ENCODE measurements at regions not wholly inside any gene's neighbourhood (a gene's known extent, or its start where the extent isn't known, plus 50 kb on each side); places are given as distances from the start of the nearest gene placed in this dataset.

- no peak overlapping the region for H3K4me3 ChIP-seq
- WGBS = 77% methylated on average over 12 of the region's 15 CpGs
- TF ChIP-seq CTCF (IDR thresholded peaks at IDR 0.05) (no peak), POLR2A (IDR thresholded peaks at IDR 0.05) (no peak), POLR2AphosphoS5 (IDR thresholded peaks at IDR 0.05) (no peak)
- no peaks in the 10 kb centered on the region for H3K36me3 ChIP-seq
- H3K27ac ChIP-seq = no peak overlapping the region
- H3K9me3 ChIP-seq = no peaks in the 10 kb centered on the region
- intact Hi-C loops (cut with DNase I) = no loop called here
- no peak for DNase-seq (ENCODE audit: low spot score)
- H3K27me3 ChIP-seq (replicated peaks; ENCODE audit: insufficient read depth) = no peaks in the 10 kb centered on the region
- H3K4me1 ChIP-seq (replicated peaks) = no peaks in the 10 kb centered on the region
These were observed 405.9 kb downstream of the AACS start for GRCh38 chr12:125470838-125471783.

- no peak overlapping the region for H3K27ac ChIP-seq
These were observed 408.3 kb downstream of the AACS start for GRCh38 chr12:125473501-125473900.

GRCh38 chr12:125487336-125487735, 422.1 kb downstream of the AACS start:
- no peaks in the 10 kb centered on the region for H3K9me3 ChIP-seq
- WGBS = 86% methylated on average over 4 of the region's 4 CpGs
- H3K36me3 ChIP-seq = no peaks in the 10 kb centered on the region
- H3K27ac ChIP-seq = no peak overlapping the region
- H3K4me3 ChIP-seq = no peak overlapping the region
- TF ChIP-seq CTCF (IDR thresholded peaks at IDR 0.05) (no peak), POLR2AphosphoS5 (IDR thresholded peaks at IDR 0.05) (no peak), POLR2A (IDR thresholded peaks at IDR 0.05) (no peak)
- H3K27me3 ChIP-seq (replicated peaks; ENCODE audit: insufficient read depth) = no peaks in the 10 kb centered on the region
- H3K4me1 ChIP-seq (replicated peaks) = no peaks in the 10 kb centered on the region
- intact Hi-C loops (cut with DNase I) = no loop called here
- DNase-seq (ENCODE audit: low spot score) = no peak

More at GRCh38 chr12:125473501-125473900, 408.3 kb downstream of the AACS start:
- TF ChIP-seq POLR2A (IDR thresholded peaks at IDR 0.05) (no peak), CTCF (IDR thresholded peaks at IDR 0.05) (no peak), POLR2AphosphoS5 (IDR thresholded peaks at IDR 0.05) (no peak)
- Histone ChIP-seq H3K9me3 (no peaks in the 10 kb centered on the region), H3K36me3 (no peaks in the 10 kb centered on the region), H3K4me3 (no peak overlapping the region), H3K4me1 (replicated peaks) (no peaks in the 10 kb centered on the region), H3K27me3 (replicated peaks; ENCODE audit: insufficient read depth) (no peaks in the 10 kb centered on the region)
- intact Hi-C loops (cut with DNase I) = no loop called here
- no peak for DNase-seq (ENCODE audit: low spot score)

GRCh38 chr12:125491553-125491952, 426.3 kb downstream of the AACS start:
- H3K27me3 ChIP-seq (replicated peaks; ENCODE audit: insufficient read depth) = no peaks in the 10 kb centered on the region
- TF ChIP-seq CTCF (IDR thresholded peaks at IDR 0.05) (no peak), POLR2AphosphoS5 (IDR thresholded peaks at IDR 0.05) (no peak), POLR2A (IDR thresholded peaks at IDR 0.05) (no peak)
- H3K9me3 ChIP-seq = no peaks in the 10 kb centered on the region
- H3K27ac ChIP-seq = no peak overlapping the region
- WGBS = 63% methylated on average over 7 of the region's 7 CpGs
- intact Hi-C loops (cut with DNase I) = no loop called here
- no peaks in the 10 kb centered on the region for H3K4me1 ChIP-seq (replicated peaks)
- no peaks in the 10 kb centered on the region for H3K36me3 ChIP-seq
- no peak overlapping the region for H3K4me3 ChIP-seq
- no peak for DNase-seq (ENCODE audit: low spot score)

Data from prostate gland (tissue), 2 donors.